Activated CD4-positive, alpha-beta T cell treated with anti-CD3 and anti-CD28 coated beads, Interleukin-2, Interleukin-6, amounts not matched to agents 100 ng/mL and 50 ng/mL, durations not matched to agents 16 hours and 8 hours (primary cell): ENCODE measurements at regions not wholly inside any gene's neighbourhood (a gene's known extent, or its start where the extent isn't known, plus 50 kb on each side); places are given as distances from the start of the nearest gene placed in this dataset.

Source experiments
- DNase-seq: peaks from one replicate; pipeline ENCODE4 v3.0.0-alpha.2; 2020

- no peak for DNase-seq
These were observed 71.3 kb downstream of the RPE65 start for GRCh38 chr1:68378296-68379084.

- DNase-seq, result no peak
These were observed 72.7 kb downstream of the RPE65 start for GRCh38 chr1:68377098-68377497.

- DNase-seq, result no peak
These were observed 73.3 kb downstream of the RPE65 start for GRCh38 chr1:68376441-68376840.

- no peak for DNase-seq
These were observed 73.8 kb downstream of the RPE65 start for GRCh38 chr1:68375919-68376318.

- DNase-seq, result no peak
These were observed 76.6 kb downstream of the RPE65 start for GRCh38 chr1:68373173-68373572.

GRCh38 chr1:68372487-68372886 is 77.3 kb downstream of the RPE65 start:
- DNase-seq, result no peak

GRCh38 chr1:68370101-68370915 is 79.4 kb downstream of the RPE65 start:
- no peak for DNase-seq

- no peak for DNase-seq
These were observed 83.2 kb downstream of the RPE65 start for GRCh38 chr1:68366572-68366971.

GRCh38 chr1:68365709-68366382 is 83.9 kb downstream of the RPE65 start:
- DNase-seq, result no peak

GRCh38 chr1:68363339-68363738 is 86.4 kb downstream of the RPE65 start:
- DNase-seq, result no peak

- no peak for DNase-seq
These were observed 88.3 kb downstream of the RPE65 start for GRCh38 chr1:68361346-68361910.

GRCh38 chr1:68359045-68359444 is 90.7 kb downstream of the RPE65 start:
- DNase-seq, result no peak

- DNase-seq, result no peak
These were observed 91.3 kb downstream of the RPE65 start for GRCh38 chr1:68358439-68358838.

GRCh38 chr1:68355614-68356013 is 94.1 kb downstream of the RPE65 start:
- DNase-seq, result no peak

GRCh38 chr1:68352202-68352601 is 97.6 kb downstream of the RPE65 start:
- DNase-seq, result no peak

GRCh38 chr1:68347415-68347814 is 102.3 kb downstream of the RPE65 start:
- DNase-seq, result no peak

- peak; percentile 11 for DNase-seq
These were observed 103.5 kb downstream of the RPE65 start for GRCh38 chr1:68346188-68346808.

GRCh38 chr1:68344208-68344607 is 105.5 kb downstream of the RPE65 start:
- no peak for DNase-seq

- DNase-seq, result no peak
These were observed 108.6 kb upstream of the WLS start for GRCh38 chr1:68340951-68341350.

- no peak for DNase-seq
These were observed 107.2 kb upstream of the WLS start for GRCh38 chr1:68339505-68339904.

GRCh38 chr1:68338081-68338480 is 105.8 kb upstream of the WLS start:
- DNase-seq, result no peak

- no peak for DNase-seq
These were observed 99.7 kb upstream of the WLS start for GRCh38 chr1:68332041-68332440.
